ENCODE measurements at regions not wholly inside any gene's neighbourhood (a gene's known extent, or its start where the extent isn't known, plus 50 kb on each side); places are given as distances from the start of the nearest gene placed in this dataset.
A peak's percentile ranks its signal among the peaks of the same experiment; 100 is the strongest.
"Not testable (repeated sequence)": the region's sequence is repeated elsewhere in the genome, so short reads cannot be mapped to it uniquely, and the experiment has no call there.

GRCh38 chr3:194064380-194065332 lies 71.3 kb upstream of the HES1 start:
- peaks cover 10 to 24% (median 13%) of the 10 kb centered on the region in 10 experiments for H3K4me1 ChIP-seq
- H3K27me3 ChIP-seq, result peaks cover 0 to 16% (median 0%) of the 10 kb centered on the region in 11 experiments; a peak in 2 of 22 replicates
- no peak overlapping the region for H3K4me3 ChIP-seq
- no peaks in the 10 kb centered on the region for H3K36me3 ChIP-seq
- no peak overlapping the region for H3K9ac ChIP-seq
- peak overlapping the region in 10 of 11 experiments; percentile 10 to 49 (median 32); a peak in 18 of 22 replicates for H3K4me2 ChIP-seq
- no peak overlapping the region for H3K27ac ChIP-seq
- H3K9me3 ChIP-seq (replicated peaks in 1 of 11), result peaks cover 7 to 22% (median 15%) of the 10 kb centered on the region in 11 experiments; a peak in 19 of 22 replicates
- TF ChIP-seq Cebpa-rat (IDR thresholded peaks at IDR 0.05), result no peak
- no peaks in the 10 kb centered on the region for H4K20me1 ChIP-seq

GRCh38 chr3:194067327-194067726 lies 68.6 kb upstream of the HES1 start:
- not testable (repeated sequence) for H3K4me2 ChIP-seq

GRCh38 chr3:194067949-194068362 lies 68.0 kb upstream of the HES1 start:
- no peak overlapping the region for H3K27ac ChIP-seq
- H3K27me3 ChIP-seq, result peaks cover 0 to 13% (median 6%) of the 10 kb centered on the region in 11 experiments; a peak in 3 of 22 replicates
- peaks cover 7 to 25% (median 15%) of the 10 kb centered on the region in 11 experiments; a peak in 19 of 22 replicates for H3K9me3 ChIP-seq (replicated peaks in 1 of 11)
- no peaks in the 10 kb centered on the region for H3K36me3 ChIP-seq
- H3K4me3 ChIP-seq, result no peak overlapping the region
- H3K4me2 ChIP-seq, result peak overlapping the region in 2 of 11 experiments; percentile 2 to 38; a peak in 3 of 22 replicates
- H4K20me1 ChIP-seq, result no peaks in the 10 kb centered on the region
- H3K9ac ChIP-seq, result no peak overlapping the region
- no peak for TF ChIP-seq Cebpa-rat (IDR thresholded peaks at IDR 0.05)
- peaks cover 31 to 52% (median 37%) of the 10 kb centered on the region in 10 experiments for H3K4me1 ChIP-seq

More at GRCh38 chr3:194067327-194067726, 68.6 kb upstream of the HES1 start:
- H3K9ac ChIP-seq, H3K27ac ChIP-seq, H4K20me1 ChIP-seq, H3K36me3 ChIP-seq, H3K4me3 ChIP-seq: not testable (repeated sequence)
- Histone ChIP-seq H3K4me1 (peaks cover 31 to 49% (median 36%) of the 10 kb centered on the region in 10 experiments), H3K27me3 (peaks cover 0 to 11% (median 2%) of the 10 kb centered on the region in 11 experiments; a peak in 3 of 22 replicates), H3K9me3 (replicated peaks in 1 of 11) (peaks cover 7 to 25% (median 15%) of the 10 kb centered on the region in 11 experiments; a peak in 19 of 22 replicates)

GRCh38 chr3:194069421-194070219 lies 66.3 kb upstream of the HES1 start:
- Histone ChIP-seq H4K20me1 (no peaks in the 10 kb centered on the region), H3K36me3 (no peaks in the 10 kb centered on the region), H3K27me3 (peaks cover 0 to 13% (median 4%) of the 10 kb centered on the region in 11 experiments; a peak in 3 of 22 replicates), H3K4me3 (peak overlapping the region in 3 of 10 experiments; percentile 61 to 70 (median 62); a peak in 2 of 20 replicates), H3K4me1 (peaks cover 26 to 47% (median 33%) of the 10 kb centered on the region in 10 experiments), H3K9ac (peak overlapping the region in 7 of 11 experiments; percentile 74 to 85 (median 82); a peak in 9 of 22 replicates), H3K9me3 (replicated peaks in 1 of 11) (peaks cover 7 to 25% (median 15%) of the 10 kb centered on the region in 11 experiments; a peak in 19 of 22 replicates), H3K27ac (peak overlapping the region in 9 of 11 experiments; percentile 75 to 86 (median 84); a peak in 17 of 22 replicates), H3K4me2 (peak overlapping the region; percentile 75 to 96 (median 92); a peak in 20 of 22 replicates)
- peak in 3 of 11 experiments; percentile 9 to 75 (median 51); a peak in 5 of 22 replicates for TF ChIP-seq Cebpa-rat (IDR thresholded peaks at IDR 0.05)

- Histone ChIP-seq H3K9me3 (replicated peaks in 1 of 11) (peaks cover 7 to 25% (median 15%) of the 10 kb centered on the region in 11 experiments; a peak in 19 of 22 replicates), H3K4me1 (peaks cover 21 to 42% (median 28%) of the 10 kb centered on the region in 10 experiments), H3K4me2 (peak overlapping the region; percentile 75 to 96 (median 92)), H4K20me1 (no peaks in the 10 kb centered on the region), H3K27me3 (peaks cover 0 to 13% (median 4%) of the 10 kb centered on the region in 11 experiments; a peak in 3 of 22 replicates), H3K4me3 (peak overlapping the region; percentile 51 to 70 (median 60); a peak in 19 of 20 replicates), H3K27ac (peak overlapping the region in 10 of 11 experiments; percentile 32 to 86 (median 84); a peak in 18 of 22 replicates), H3K9ac (peak overlapping the region in 10 of 11 experiments; percentile 71 to 85 (median 81); a peak in 19 of 22 replicates), H3K36me3 (no peaks in the 10 kb centered on the region)
- no peak for TF ChIP-seq Cebpa-rat (IDR thresholded peaks at IDR 0.05)
These were observed 65.7 kb upstream of the HES1 start for GRCh38 chr3:194070220-194070633.

- no peaks in the 10 kb centered on the region for H4K20me1 ChIP-seq
- H3K9me3 ChIP-seq (replicated peaks in 1 of 11), result peaks cover 7 to 25% (median 15%) of the 10 kb centered on the region in 11 experiments; a peak in 19 of 22 replicates
- H3K36me3 ChIP-seq, result no peaks in the 10 kb centered on the region
- H3K4me1 ChIP-seq, result peaks cover 21 to 42% (median 28%) of the 10 kb centered on the region in 10 experiments
- H3K9ac ChIP-seq, result peak overlapping the region; percentile 66 to 85 (median 80)
- H3K27ac ChIP-seq, result peak overlapping the region in 10 of 11 experiments; percentile 32 to 86 (median 84); a peak in 19 of 22 replicates
- peak overlapping the region; percentile 75 to 96 (median 92) for H3K4me2 ChIP-seq
- TF ChIP-seq Cebpa-rat (IDR thresholded peaks at IDR 0.05), result 0 out of 22 replicates have a peak, but pooled peaks of 1 of the 11 experiments have one; percentile 16
- H3K27me3 ChIP-seq, result peaks cover 0 to 13% (median 4%) of the 10 kb centered on the region in 11 experiments; a peak in 4 of 22 replicates
- H3K4me3 ChIP-seq, result peak overlapping the region; percentile 51 to 70 (median 60)
These were observed 65.1 kb upstream of the HES1 start for GRCh38 chr3:194070634-194071409.

GRCh38 chr3:194072097-194072428 lies 63.9 kb upstream of the HES1 start:
- peaks cover 6 to 22% (median 11%) of the 10 kb centered on the region in 11 experiments; a peak in 18 of 22 replicates for H3K9me3 ChIP-seq (replicated peaks in 1 of 11)
- H3K27ac ChIP-seq, result no peak overlapping the region
- H3K9ac ChIP-seq, result no peak overlapping the region
- H3K4me2 ChIP-seq, result peak overlapping the region; percentile 75 to 96 (median 92); a peak in 20 of 22 replicates
- H3K36me3 ChIP-seq, result no peaks in the 10 kb centered on the region
- H4K20me1 ChIP-seq, result no peaks in the 10 kb centered on the region
- H3K4me1 ChIP-seq, result peaks cover 21 to 42% (median 28%) of the 10 kb centered on the region in 10 experiments
- no peak for TF ChIP-seq Cebpa-rat (IDR thresholded peaks at IDR 0.05)
- no peak overlapping the region for H3K4me3 ChIP-seq
- H3K27me3 ChIP-seq, result peaks cover 0 to 13% (median 4%) of the 10 kb centered on the region in 11 experiments; a peak in 4 of 22 replicates

Data from BLaER1 treated with 17β-estradiol and CSF1 and Interleukin-3, amounts not matched to agents 10 nM and 100 nM (cell line).